ENCODE measurements at regions not wholly inside any gene's neighbourhood (a gene's known extent, or its start where the extent isn't known, plus 50 kb on each side); places are given as distances from the start of the nearest gene placed in this dataset.
"Not testable (repeated sequence)": the region's sequence is repeated elsewhere in the genome, so short reads cannot be mapped to it uniquely, and the experiment has no call there.

GRCh38 chr5:2151301-2151888 lies 268.7 kb upstream of the IRX4 start:
- DNase-seq (ENCODE audit: low read depth in 2 of 2), result not testable (repeated sequence)

- DNase-seq (ENCODE audit: low read depth in 2 of 2), result no peak
Observed at GRCh38 chr5:2149195-2149539, 266.4 kb upstream of the IRX4 start.

- DNase-seq (ENCODE audit: low read depth in 2 of 2), result no peak
Observed at GRCh38 chr5:2148312-2149194, 265.8 kb upstream of the IRX4 start.

- DNase-seq (ENCODE audit: low read depth in 2 of 2), result no peak
Observed at GRCh38 chr5:2147504-2148311, 265.0 kb upstream of the IRX4 start.

GRCh38 chr5:2143646-2144353 lies 261.1 kb upstream of the IRX4 start:
- no peak for DNase-seq (ENCODE audit: low read depth in 2 of 2)

- DNase-seq (ENCODE audit: low read depth in 2 of 2), result no peak
Observed at GRCh38 chr5:2143088-2143487, 260.4 kb upstream of the IRX4 start.

GRCh38 chr5:2142456-2142954 lies 259.8 kb upstream of the IRX4 start:
- DNase-seq (ENCODE audit: low read depth in 2 of 2), result no peak

- DNase-seq (ENCODE audit: low read depth in 2 of 2), result no peak
Observed at GRCh38 chr5:2141254-2142000, 258.7 kb upstream of the IRX4 start.

- DNase-seq (ENCODE audit: low read depth in 2 of 2), result no peak
Observed at GRCh38 chr5:2140501-2141175, 257.9 kb upstream of the IRX4 start.

GRCh38 chr5:2139478-2139877 lies 256.8 kb upstream of the IRX4 start:
- no peak for DNase-seq (ENCODE audit: low read depth in 2 of 2)

GRCh38 chr5:2138896-2139295 lies 256.2 kb upstream of the IRX4 start:
- DNase-seq (ENCODE audit: low read depth in 2 of 2), result no peak

GRCh38 chr5:2137444-2138050 lies 254.8 kb upstream of the IRX4 start:
- no peak for DNase-seq (ENCODE audit: low read depth in 2 of 2)

GRCh38 chr5:2136728-2137333 lies 254.1 kb upstream of the IRX4 start:
- peak in 1 of 2 donors; percentile 30 for DNase-seq (ENCODE audit: low read depth in 2 of 2)

GRCh38 chr5:2135833-2136232 lies 253.1 kb upstream of the IRX4 start:
- no peak for DNase-seq (ENCODE audit: low read depth in 2 of 2)

- no peak for DNase-seq (ENCODE audit: low read depth in 2 of 2)
Observed at GRCh38 chr5:2135354-2135753, 252.6 kb upstream of the IRX4 start.

GRCh38 chr5:2134543-2135292 lies 252.0 kb upstream of the IRX4 start:
- DNase-seq (ENCODE audit: low read depth in 2 of 2), result no peak

GRCh38 chr5:2133936-2134335 lies 251.2 kb upstream of the IRX4 start:
- DNase-seq (ENCODE audit: low read depth in 2 of 2), result no peak

GRCh38 chr5:2133080-2133479 lies 250.4 kb upstream of the IRX4 start:
- no peak for DNase-seq (ENCODE audit: low read depth in 2 of 2)

- no peak for DNase-seq (ENCODE audit: low read depth in 2 of 2)
Observed at GRCh38 chr5:2132497-2132847, 249.7 kb upstream of the IRX4 start.
